Activated CD8-positive, alpha-beta T cell treated with anti-CD3 and anti-CD28 coated beads, Interleukin-2, amount 10 ng/mL, durations not matched to agents 7 days and 5 days (primary cell): ENCODE measurements at regions not wholly inside any gene's neighbourhood (a gene's known extent, or its start where the extent isn't known, plus 50 kb on each side); places are given as distances from the start of the nearest gene placed in this dataset.

ENCODE experiments used
- ATAC-seq: fragments of 150-1000 bp; cut with Tn5 transposase; one replicate; pipeline ENCODE4 v1.10.0; 2021; ENCODE audit warnings: moderate library complexity
- CTCF ChIA-PET: fragments of 350-600 bp; sonication (Branson Sonifier 250); formaldehyde crosslinking; loops from one replicate; lab custom pipeline; 2021; ENCODE audit warnings: antibody characterized with exemption; lab: Charles Lee
- POLR2A ChIA-PET: fragments of 350-600 bp; sonication (Branson Sonifier 250); formaldehyde crosslinking; loops from one replicate; lab custom pipeline; 2021; ENCODE audit warnings: antibody characterized with exemption; lab: Charles Lee
- DNase-seq: peaks from one replicate; pipeline ENCODE4 v3.0.0-alpha.2; 2020
- H3K27ac Mint-ChIP-seq: one replicate; pipeline ENCODE4 v1.8.0; 2021; ENCODE audit warnings: mild to moderate bottlenecking, mixed read lengths
- H3K27me3 Mint-ChIP-seq: one replicate; pipeline ENCODE4 v1.8.0; 2021; ENCODE audit warnings: low read depth, mixed read lengths
- H3K36me3 Mint-ChIP-seq: one replicate; pipeline ENCODE4 v1.8.0; 2021; ENCODE audit warnings: low read depth, mixed read lengths
- H3K4me1 Mint-ChIP-seq: one replicate; pipeline ENCODE4 v1.8.0; 2021; ENCODE audit warnings: low read depth, mixed read lengths
- H3K4me3 Mint-ChIP-seq: one replicate; pipeline ENCODE4 v1.8.0; 2021; ENCODE audit warnings: mild to moderate bottlenecking, mixed read lengths
- H3K9me3 Mint-ChIP-seq: one replicate; pipeline ENCODE4 v1.8.0; 2022; ENCODE audit warnings: mixed read lengths; ENCODE audit not compliant: insufficient read depth

DNA sequence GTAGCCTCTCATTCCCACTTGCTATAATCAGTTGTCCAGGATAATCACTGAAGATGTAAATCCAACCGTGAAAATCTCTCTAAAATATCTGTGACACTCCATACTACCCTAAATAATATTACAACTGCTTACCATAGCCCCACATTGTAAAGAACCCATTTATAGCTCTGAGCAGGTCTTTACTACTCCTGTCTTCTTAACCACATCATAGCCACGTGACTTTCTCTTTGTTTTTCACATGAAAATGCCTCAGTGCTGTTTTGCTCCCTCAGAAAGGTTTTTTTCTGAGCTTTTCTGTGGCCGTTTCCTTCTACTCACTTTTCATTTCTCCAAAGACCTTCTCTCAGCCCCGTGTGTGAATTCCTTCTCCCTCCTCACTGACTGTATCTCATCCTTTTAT is 662.2 kb upstream of the ADARB2 start:
- Mint-ChIP-seq H3K4me1 (no peaks in the 10 kb centered on the region), H3K27ac (no peak overlapping the region), H3K27me3 (no peaks in the 10 kb centered on the region), H3K4me3 (no peak overlapping the region), H3K36me3 (no peaks in the 10 kb centered on the region), H3K9me3 (no peaks in the 10 kb centered on the region)
- no peak for DNase-seq
- CTCF ChIA-PET: no interaction called here
- POLR2A ChIA-PET: no interaction called here
- ATAC-seq: no peak

DNA sequence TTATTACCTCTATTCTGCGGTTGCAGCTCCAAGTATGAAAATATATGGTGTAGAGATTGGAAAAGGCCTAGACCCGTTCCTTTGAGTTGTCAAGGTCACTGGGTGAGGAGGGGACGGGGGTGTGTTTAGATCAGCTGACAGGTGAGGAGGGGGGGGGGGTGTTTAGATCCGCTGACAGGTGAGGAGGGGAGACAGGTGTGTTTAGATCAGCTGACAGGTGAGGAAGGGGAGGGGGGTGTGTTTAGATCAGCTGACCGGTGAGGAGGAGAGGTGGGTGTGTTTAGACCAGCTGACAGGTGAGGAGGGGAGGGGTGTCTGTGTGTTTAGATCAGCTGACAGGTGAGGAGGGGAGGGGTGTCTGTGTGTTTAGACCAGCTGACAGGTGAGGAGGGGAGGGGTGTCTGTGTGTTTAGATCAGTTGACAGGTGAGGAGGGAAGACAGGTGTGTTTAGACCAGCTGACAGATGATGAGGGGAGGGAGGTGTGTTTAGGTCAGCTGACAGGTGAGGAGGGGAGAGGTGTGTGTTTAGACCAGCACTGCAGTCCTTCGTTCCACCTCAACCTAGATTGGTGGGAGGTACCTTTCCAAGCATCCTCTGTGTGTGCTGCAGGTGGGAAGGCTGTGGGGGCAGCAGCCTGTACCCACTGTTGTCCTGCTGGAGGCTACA is 655.0 kb upstream of the ADARB2 start:
- CTCF ChIA-PET: no interaction called here
- H3K4me3 Mint-ChIP-seq: no peak overlapping the region
- no peaks in the 10 kb centered on the region for H3K9me3 Mint-ChIP-seq
- no peaks in the 10 kb centered on the region for H3K36me3 Mint-ChIP-seq
- DNase-seq: no peak
- H3K27me3 Mint-ChIP-seq: no peaks in the 10 kb centered on the region
- POLR2A ChIA-PET: no interaction called here
- ATAC-seq: no peak
- H3K4me1 Mint-ChIP-seq: no peaks in the 10 kb centered on the region
- H3K27ac Mint-ChIP-seq: no peak overlapping the region

DNA sequence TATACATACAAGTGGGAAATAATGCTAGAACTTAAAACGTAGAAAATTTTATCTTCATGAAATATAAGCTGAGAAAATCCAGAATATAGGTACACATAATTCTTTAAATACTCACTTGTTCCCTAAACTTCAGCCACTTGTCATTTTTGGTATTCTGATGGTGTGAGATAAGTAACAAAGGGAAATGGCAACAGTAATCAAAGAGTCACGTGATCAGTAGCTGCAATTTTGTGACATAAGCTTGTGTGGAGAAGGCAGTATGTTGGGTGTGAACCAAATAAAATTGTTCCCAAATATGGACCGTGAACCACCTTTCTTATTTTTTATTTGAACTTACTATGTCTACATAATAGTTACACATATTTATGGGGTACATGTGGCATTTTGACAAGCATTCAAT is 650.3 kb upstream of the ADARB2 start:
- no peak for ATAC-seq
- no peak for DNase-seq
- Mint-ChIP-seq H3K36me3 (no peaks in the 10 kb centered on the region), H3K27me3 (no peaks in the 10 kb centered on the region), H3K4me3 (no peak overlapping the region), H3K9me3 (no peaks in the 10 kb centered on the region), H3K27ac (no peak overlapping the region), H3K4me1 (no peaks in the 10 kb centered on the region)
- ChIA-PET CTCF (interaction anchor here (1.0 kb wide), 1 partner anchor 473 kb away, joined by 3 read pairs; no protein-coding TSS in a partner anchor), POLR2A (no interaction called here)

DNA sequence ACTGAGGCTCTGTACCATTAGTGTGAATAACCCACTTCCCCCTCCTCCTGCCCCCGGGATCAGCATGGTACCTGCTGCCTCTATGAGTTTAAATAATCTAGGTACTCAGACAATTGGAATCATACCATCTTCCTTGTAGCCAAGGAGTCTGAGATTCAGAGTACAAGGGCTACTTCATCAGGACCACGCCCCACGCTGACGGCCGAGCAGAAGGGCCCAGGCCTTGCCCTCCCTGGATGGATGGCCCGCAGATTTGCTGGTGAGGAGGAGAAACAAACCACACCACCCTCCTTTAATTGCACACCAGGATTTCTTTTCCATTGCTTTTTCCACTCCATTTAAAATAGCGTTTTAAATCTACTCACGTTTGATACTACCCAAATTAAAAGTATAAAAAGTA is 649.9 kb upstream of the ADARB2 start:
- POLR2A ChIA-PET: no interaction called here
- no peaks in the 10 kb centered on the region for H3K27me3 Mint-ChIP-seq
- H3K27ac Mint-ChIP-seq: no peak overlapping the region
- ATAC-seq: no peak
- no peaks in the 10 kb centered on the region for H3K36me3 Mint-ChIP-seq
- H3K4me3 Mint-ChIP-seq: no peak overlapping the region
- H3K9me3 Mint-ChIP-seq: peaks cover under 1% of the 10 kb centered on the region
- CTCF ChIA-PET: interaction anchor here (1.0 kb wide), 1 partner anchor 474 kb away, joined by 3 read pairs; no protein-coding TSS in a partner anchor
- no peak for DNase-seq
- H3K4me1 Mint-ChIP-seq: no peaks in the 10 kb centered on the region

DNA sequence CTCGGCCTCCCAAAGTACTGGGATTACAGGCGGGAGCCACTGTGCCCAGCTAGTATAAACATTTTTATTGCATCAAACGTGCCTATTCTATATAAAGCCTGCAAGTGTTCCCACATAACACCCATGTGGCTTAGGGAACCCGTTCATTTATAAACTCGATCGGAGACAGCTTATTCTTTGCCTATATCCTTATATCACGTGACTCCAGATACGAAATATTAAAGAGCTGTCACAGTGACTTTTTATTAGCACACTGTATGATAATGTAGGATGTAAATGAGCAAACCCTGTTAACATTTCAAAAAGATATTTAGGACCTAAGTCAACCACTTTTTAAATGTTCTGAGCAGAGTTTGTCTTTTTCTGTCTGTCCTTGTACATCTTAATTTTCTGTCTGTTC is 642.9 kb upstream of the ADARB2 start:
- peaks cover 4% of the 10 kb centered on the region for H3K9me3 Mint-ChIP-seq
- no peak for ATAC-seq
- no peaks in the 10 kb centered on the region for H3K4me1 Mint-ChIP-seq
- DNase-seq: no peak
- ChIA-PET CTCF (no interaction called here), POLR2A (no interaction called here)
- H3K27ac Mint-ChIP-seq: no peak overlapping the region
- H3K27me3 Mint-ChIP-seq: no peaks in the 10 kb centered on the region
- H3K36me3 Mint-ChIP-seq: no peaks in the 10 kb centered on the region
- no peak overlapping the region for H3K4me3 Mint-ChIP-seq

DNA sequence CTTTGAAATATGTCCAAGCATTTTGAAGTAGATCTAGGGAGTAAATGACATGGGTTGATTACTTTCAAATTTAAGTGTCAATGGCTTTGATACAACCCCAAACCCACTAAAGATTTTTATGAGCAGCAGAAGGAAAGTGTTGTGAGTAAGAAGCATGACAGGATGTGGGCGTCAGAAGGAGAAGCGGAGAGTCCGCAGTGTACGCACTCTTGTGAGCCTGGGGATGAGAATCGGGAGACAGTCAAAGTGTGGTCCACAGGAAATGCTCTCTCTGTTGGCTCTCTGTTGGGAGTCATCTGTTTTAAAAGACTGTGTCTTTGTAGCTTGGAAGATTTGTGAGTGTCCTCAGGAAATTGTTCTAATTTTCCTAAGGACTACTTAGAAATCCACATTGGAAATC is 629.8 kb upstream of the ADARB2 start:
- DNase-seq: no peak
- Mint-ChIP-seq H3K4me3 (no peak overlapping the region), H3K27me3 (no peaks in the 10 kb centered on the region), H3K9me3 (peaks cover 8% of the 10 kb centered on the region), H3K36me3 (no peaks in the 10 kb centered on the region), H3K27ac (no peak overlapping the region), H3K4me1 (no peaks in the 10 kb centered on the region)
- no peak for ATAC-seq
- ChIA-PET CTCF (no interaction called here), POLR2A (no interaction called here)

DNA sequence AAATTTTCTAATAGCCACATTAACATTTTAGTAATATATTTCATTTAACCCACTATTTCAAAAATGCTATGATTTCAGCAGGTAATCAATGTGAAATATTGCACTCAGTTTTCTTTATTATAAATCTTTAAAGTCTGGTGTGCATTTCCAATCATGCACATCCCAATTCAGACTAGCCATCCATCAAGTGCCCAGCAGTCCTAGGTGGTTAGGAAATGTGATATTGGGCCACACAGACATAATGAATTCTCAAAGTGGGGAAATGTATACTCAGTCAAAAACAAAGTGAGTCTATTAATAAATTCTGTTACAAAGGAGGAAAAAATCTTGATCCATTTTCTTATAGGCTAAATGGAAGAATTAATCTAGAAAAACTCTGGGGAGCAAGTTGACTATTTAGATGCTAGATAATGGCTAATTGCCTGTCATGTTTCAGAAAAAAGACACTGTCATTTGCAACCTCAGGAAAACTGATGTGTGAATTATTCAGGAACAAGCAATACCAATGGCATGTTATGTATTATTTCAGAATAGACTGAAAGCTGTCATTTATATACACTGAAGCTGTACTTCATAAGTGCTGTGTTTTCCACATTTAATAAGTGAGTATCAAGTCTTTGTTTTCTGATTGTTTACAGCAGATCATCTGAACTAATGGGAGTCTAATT is 629.1 kb upstream of the ADARB2 start:
- H3K4me3 Mint-ChIP-seq: no peak overlapping the region
- DNase-seq (no peak), ATAC-seq (no peak)
- ChIA-PET CTCF (no interaction called here), POLR2A (no interaction called here)
- H3K27me3 Mint-ChIP-seq: no peaks in the 10 kb centered on the region
- no peaks in the 10 kb centered on the region for H3K4me1 Mint-ChIP-seq
- no peaks in the 10 kb centered on the region for H3K36me3 Mint-ChIP-seq
- H3K9me3 Mint-ChIP-seq: peaks cover 8% of the 10 kb centered on the region
- no peak overlapping the region for H3K27ac Mint-ChIP-seq

DNA sequence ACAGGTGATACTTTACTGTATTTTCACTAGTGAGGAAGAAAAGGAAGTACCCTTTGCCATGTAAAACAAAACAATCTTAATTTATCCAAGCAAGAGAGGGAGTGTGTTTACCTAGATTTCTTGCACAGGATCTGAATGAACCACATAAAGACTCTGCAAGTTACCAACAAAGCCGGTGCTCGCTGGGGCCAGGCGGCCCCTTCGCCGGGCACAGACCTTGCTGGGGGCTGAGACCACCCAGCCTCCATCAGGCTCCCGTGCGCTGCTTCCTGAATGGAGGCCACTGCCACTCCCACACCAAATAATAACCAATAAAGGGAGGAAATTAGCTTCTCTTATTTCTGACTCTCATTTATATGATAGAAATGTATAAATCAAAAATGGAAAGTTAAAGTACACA is 625.0 kb upstream of the ADARB2 start:
- ATAC-seq: no peak
- DNase-seq: no peak
- ChIA-PET CTCF (no interaction called here), POLR2A (no interaction called here)
- Mint-ChIP-seq H3K27ac (no peak overlapping the region), H3K4me1 (no peaks in the 10 kb centered on the region), H3K9me3 (no peaks in the 10 kb centered on the region), H3K36me3 (no peaks in the 10 kb centered on the region), H3K4me3 (no peak overlapping the region), H3K27me3 (no peaks in the 10 kb centered on the region)

DNA sequence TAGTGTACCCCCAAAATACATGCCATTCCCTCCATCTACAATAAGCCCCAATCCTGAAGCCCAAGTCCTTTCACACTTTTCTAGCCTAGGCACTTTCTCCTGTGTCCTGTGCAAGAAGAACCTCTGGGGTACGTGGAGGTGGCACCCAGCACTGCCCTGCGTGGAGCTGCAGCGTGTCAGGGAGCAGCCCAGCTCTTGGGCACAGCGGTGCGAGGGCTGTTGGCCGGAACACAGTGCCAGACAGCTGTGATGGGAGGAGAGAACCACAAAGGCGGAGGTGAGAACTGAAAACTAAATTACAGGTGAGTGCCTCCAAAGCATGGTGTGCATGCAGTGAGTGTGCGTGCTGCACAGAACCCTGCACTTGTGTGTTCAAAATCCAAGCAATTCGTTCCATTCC is 621.3 kb upstream of the ADARB2 start:
- ChIA-PET CTCF (no interaction called here), POLR2A (no interaction called here)
- no peaks in the 10 kb centered on the region for H3K4me1 Mint-ChIP-seq
- no peak overlapping the region for H3K27ac Mint-ChIP-seq
- no peaks in the 10 kb centered on the region for H3K27me3 Mint-ChIP-seq
- ATAC-seq: no peak
- no peak overlapping the region for H3K4me3 Mint-ChIP-seq
- H3K36me3 Mint-ChIP-seq: no peaks in the 10 kb centered on the region
- no peaks in the 10 kb centered on the region for H3K9me3 Mint-ChIP-seq
- no peak for DNase-seq

DNA sequence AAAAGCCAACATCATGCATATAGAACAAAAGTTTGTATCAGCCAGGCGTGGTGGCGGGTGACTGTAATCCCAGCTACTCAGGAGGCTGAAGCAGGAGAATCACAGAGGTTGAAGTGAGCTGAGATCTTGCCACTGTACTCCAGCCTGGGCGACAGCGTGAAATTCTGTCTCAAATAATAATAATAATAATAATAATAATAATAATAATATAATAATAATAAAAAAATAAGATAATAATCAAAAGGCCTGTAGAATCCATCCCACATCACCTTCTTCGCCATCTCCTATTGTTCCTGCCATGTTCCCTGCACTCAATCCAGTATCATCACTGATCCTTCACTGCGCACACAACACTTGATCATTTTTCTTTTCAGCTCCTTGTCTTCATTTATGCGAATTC is 619.3 kb upstream of the ADARB2 start:
- DNase-seq: no peak
- no peak overlapping the region for H3K27ac Mint-ChIP-seq
- H3K4me1 Mint-ChIP-seq: no peaks in the 10 kb centered on the region
- ChIA-PET CTCF (no interaction called here), POLR2A (no interaction called here)
- H3K4me3 Mint-ChIP-seq: no peak overlapping the region
- no peaks in the 10 kb centered on the region for H3K36me3 Mint-ChIP-seq
- no peaks in the 10 kb centered on the region for H3K9me3 Mint-ChIP-seq
- ATAC-seq: no peak
- no peaks in the 10 kb centered on the region for H3K27me3 Mint-ChIP-seq

DNA sequence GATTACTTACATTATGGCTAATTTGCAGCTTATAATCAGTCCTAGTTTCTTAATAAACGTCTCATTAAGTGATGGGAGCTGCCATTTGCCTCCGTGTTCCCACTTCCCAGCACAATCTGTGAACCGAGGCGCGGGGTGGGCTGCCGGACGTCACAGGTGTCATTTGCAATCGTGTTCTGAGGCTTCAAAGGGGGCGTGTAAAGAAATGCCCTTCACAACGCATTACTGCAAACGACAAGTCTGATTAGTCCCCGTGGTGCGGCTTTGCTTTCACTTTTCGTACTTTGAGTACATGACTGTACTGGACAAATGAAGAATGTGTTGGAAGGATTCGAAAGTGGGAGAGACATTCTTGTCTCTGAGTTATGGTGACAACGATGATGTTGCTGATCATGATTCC is 614.2 kb upstream of the ADARB2 start:
- H3K36me3 Mint-ChIP-seq: no peaks in the 10 kb centered on the region
- no peak for DNase-seq
- H3K4me1 Mint-ChIP-seq: no peaks in the 10 kb centered on the region
- no peak for ATAC-seq
- H3K27ac Mint-ChIP-seq: no peak overlapping the region
- no peak overlapping the region for H3K4me3 Mint-ChIP-seq
- H3K27me3 Mint-ChIP-seq: no peaks in the 10 kb centered on the region
- ChIA-PET POLR2A (no interaction called here), CTCF (no interaction called here)
- H3K9me3 Mint-ChIP-seq: no peaks in the 10 kb centered on the region

DNA sequence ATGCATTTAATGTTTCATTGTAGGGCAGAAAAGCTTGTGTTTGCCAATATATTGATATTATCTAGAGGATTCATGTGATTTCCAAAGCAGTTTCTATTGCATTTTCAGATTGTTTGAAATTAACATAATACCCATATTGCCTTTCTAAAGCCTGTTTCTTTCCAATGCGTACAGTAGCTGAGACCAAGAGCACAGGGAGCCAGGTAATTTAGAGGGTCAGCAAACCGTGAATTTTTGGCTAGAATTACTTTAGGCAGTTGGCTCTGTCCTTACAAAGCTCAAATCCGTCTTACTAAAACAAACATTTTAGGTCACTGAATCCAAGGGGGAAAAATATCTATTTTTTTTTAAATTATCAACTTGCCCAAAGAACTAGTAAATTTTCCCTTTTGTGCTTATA is 604.9 kb upstream of the ADARB2 start:
- ATAC-seq (no peak), DNase-seq (no peak)
- H3K36me3 Mint-ChIP-seq: no peaks in the 10 kb centered on the region
- no peak overlapping the region for H3K4me3 Mint-ChIP-seq
- no peak overlapping the region for H3K27ac Mint-ChIP-seq
- ChIA-PET POLR2A (no interaction called here), CTCF (no interaction called here)
- H3K9me3 Mint-ChIP-seq: no peaks in the 10 kb centered on the region
- H3K27me3 Mint-ChIP-seq: no peaks in the 10 kb centered on the region
- no peaks in the 10 kb centered on the region for H3K4me1 Mint-ChIP-seq
